AG04450 (cell line): ENCODE measurements at regions not wholly inside any gene's neighbourhood (a gene's known extent, or its start where the extent isn't known, plus 50 kb on each side); places are given as distances from the start of the nearest gene placed in this dataset.
A peak's percentile ranks its signal among the peaks of the same experiment; 100 is the strongest.

ENCODE experiments used
- CTCF ChIA-PET: fragments of 300-600, 350-600 bp; formaldehyde crosslinking; extraction: SDS; loops from one replicate; lab custom pipeline; 2022; ENCODE audit warnings: antibody characterized with exemption, inconsistent platforms; lab: Charles Lee
- POLR2A ChIA-PET: fragments of 350-600 bp; formaldehyde crosslinking; extraction: SDS; loops from one replicate; lab custom pipeline; 2021; ENCODE audit warnings: antibody characterized with exemption, inconsistent platforms; lab: Yijun Ruan, JAX
- DNase-seq: peaks from one replicate; pipeline ENCODE4 v3.0.0-alpha.2; 2011; ENCODE audit warnings: low read depth, low spot score
- H3K27ac ChIP-seq: one replicate; pipeline ENCODE4 v1.5.1; 2012; ENCODE audit warnings: low read depth, low read length, control low read depth
- H3K27me3 ChIP-seq: one replicate; pipeline ENCODE4 v1.6.0; 2012; ENCODE audit warnings: low read length; ENCODE audit not compliant: control insufficient read depth, insufficient read depth
- H3K4me3 ChIP-seq: 2 replicates; pipeline ENCODE4 v1.5.1; 2011; ENCODE audit warnings: mild to moderate bottlenecking, low read depth, low read length, control low read depth
- H3K9me3 ChIP-seq: 2 replicates; pipeline ENCODE4 v1.5.1; 2012; ENCODE audit warnings: low read length; ENCODE audit not compliant: control insufficient read depth, insufficient read depth
- CTCF ChIP-seq: IDR thresholded peaks from 2 replicates; pipeline ENCODE4 v1.5.1; 2011; ENCODE audit warnings: low read depth, low read length, control low read depth, inconsistent platforms

- Histone ChIP-seq H3K9me3 (no peaks in the 10 kb centered on the region), H3K27me3 (peaks cover 2% of the 10 kb centered on the region), H3K4me3 (no peak overlapping the region), H3K27ac (no peak overlapping the region)
- CTCF ChIA-PET, result interaction anchor here (0.5 to 1.0 kb wide), 7 partner anchors 23 to 514 kb away, joined by 3 to 10 read pairs (median 4); no protein-coding TSS in a partner anchor
- TF ChIP-seq CTCF, result peak; percentile 25; the same call in 1 of the 2 replicates
- peak; percentile 63 for DNase-seq
- POLR2A ChIA-PET, result no interaction called here
Observed at GRCh38 chr20:33914919-33915318, 78.8 kb upstream of the RALY start.

GRCh38 chr20:33915726-33916331 lies 77.9 kb upstream of the RALY start:
- POLR2A ChIA-PET, result no interaction called here
- H3K27me3 ChIP-seq, result peaks cover 4% of the 10 kb centered on the region
- DNase-seq, result no peak
- no peak overlapping the region for H3K4me3 ChIP-seq
- no peaks in the 10 kb centered on the region for H3K9me3 ChIP-seq
- TF ChIP-seq CTCF, result peak; percentile 38
- no peak overlapping the region for H3K27ac ChIP-seq
- CTCF ChIA-PET, result interaction anchor here (0.5 to 1.0 kb wide), 4 partner anchors 13 to 155 kb away, joined by 3 to 10 read pairs (median 4); no protein-coding TSS in a partner anchor

GRCh38 chr20:33916768-33917167 lies 76.9 kb upstream of the RALY start:
- Histone ChIP-seq H3K27ac (no peak overlapping the region), H3K27me3 (peaks cover 5% of the 10 kb centered on the region), H3K4me3 (no peak overlapping the region), H3K9me3 (no peaks in the 10 kb centered on the region)
- no peak for TF ChIP-seq CTCF
- no peak for DNase-seq
- CTCF ChIA-PET, result no interaction called here
- POLR2A ChIA-PET, result no interaction called here

- H3K4me3 ChIP-seq, result no peak overlapping the region
- H3K27ac ChIP-seq, result no peak overlapping the region
- ChIA-PET POLR2A (no interaction called here), CTCF (no interaction called here)
- H3K9me3 ChIP-seq, result no peaks in the 10 kb centered on the region
- peaks cover 5% of the 10 kb centered on the region for H3K27me3 ChIP-seq
- DNase-seq, result no peak
- TF ChIP-seq CTCF, result no peak
Observed at GRCh38 chr20:33917831-33918525, 75.7 kb upstream of the RALY start.

GRCh38 chr20:33918662-33919061 lies 75.0 kb upstream of the RALY start:
- no peaks in the 10 kb centered on the region for H3K9me3 ChIP-seq
- TF ChIP-seq CTCF, result no peak
- POLR2A ChIA-PET, result no interaction called here
- peaks cover 8% of the 10 kb centered on the region for H3K27me3 ChIP-seq
- no peak overlapping the region for H3K27ac ChIP-seq
- CTCF ChIA-PET, result no interaction called here
- H3K4me3 ChIP-seq, result no peak overlapping the region
- no peak for DNase-seq
